Thyroid gland (tissue), 4 donors: ENCODE measurements at regions not wholly inside any gene's neighbourhood (a gene's known extent, or its start where the extent isn't known, plus 50 kb on each side); places are given as distances from the start of the nearest gene placed in this dataset.

Source experiments
- DNase-seq, 2 donors: peaks; one replicate each; pipeline ENCODE4 v3.0.0-alpha.2; 2019
- H3K27ac ChIP-seq, 3 donors: fragments of 200-600 bp; sonication (generic); 1 replicate in 2 of 3; 2 replicates in 1 of 3; pipeline ENCODE4 v1.5.1; 2016 to 2019; ENCODE audit warnings: mild to moderate bottlenecking in 1 of 3, moderate library complexity in 1 of 3
- H3K27me3 ChIP-seq: fragments of 200-600 bp; sonication (generic); one replicate; pipeline ENCODE4 v1.5.1; 2019
- H3K36me3 ChIP-seq, 2 donors: fragments of 200-600 bp; sonication (generic); one replicate each; pipeline ENCODE4 v1.5.1; 2016 to 2019
- H3K4me1 ChIP-seq, 2 donors: fragments of 200-600 bp; sonication (generic); one replicate each; pipeline ENCODE4 v1.5.1; 2017 to 2019
- H3K4me3 ChIP-seq, 3 donors: fragments of 200-600 bp; sonication (generic); replicated peaks in 1 of 3; 1 replicate in 2 of 3; 2 replicates in 1 of 3; pipeline ENCODE4 v1.5.1; 2016; ENCODE audit warnings: mild to moderate bottlenecking in 1 of 3
- H3K9me3 ChIP-seq: fragments of 200-600 bp; sonication (generic); one replicate; pipeline ENCODE4 v1.5.1; 2017
- CTCF ChIP-seq, 6 experiments: fragments of 200-600 bp in 3 of 6; fragments of 450-650 bp in 3 of 6; sonication (generic) in 3 of 6; IDR thresholded peaks; one replicate each; pipeline ENCODE4 v1.5.1; 2016 to 2019; ENCODE audit warnings: antibody characterized with exemption in 6 of 6, mild to moderate bottlenecking in 2 of 6, inconsistent platforms in 1 of 6, moderate library complexity in 1 of 6
- POLR2A ChIP-seq, 2 donors: fragments of 450-650 bp; IDR thresholded peaks; one replicate each; pipeline ENCODE4 v1.6.1; 2017; ENCODE audit warnings: antibody characterized with exemption in 2 of 2, mild to moderate bottlenecking in 2 of 2, moderate library complexity in 1 of 2
- WGBS, 2 donors: methylation state at CpG; one replicate each; pipeline ENCODE4 v1.1.5; 2017; 5-methylcytosine and 5-hydroxymethylcytosine counted together
- intact Hi-C: fragments of 100-400 bp; cut with DNase I; formaldehyde crosslinking; loops from one replicate; pipeline ENCODE4 v1.15.1; 2023

GRCh38 chr1:214917081-214917635, 165.4 kb upstream of the KCNK2 start:
- H3K4me1 ChIP-seq, result peaks cover 3 to 4% of the 10 kb centered on the region in 2 donors
- H3K9me3 ChIP-seq, result no peaks in the 10 kb centered on the region
- H3K27ac ChIP-seq, result no peak overlapping the region
- TF ChIP-seq POLR2A (IDR thresholded peaks at IDR 0.05), result no peak
- no peak for TF ChIP-seq CTCF (IDR thresholded peaks at IDR 0.05)
- no peaks in the 10 kb centered on the region for H3K27me3 ChIP-seq
- no peak overlapping the region for H3K4me3 ChIP-seq
- DNase-seq, result no peak
- WGBS, 2 donors, result 84 to 86% methylated on average over 31 of the region's 31 CpGs
- intact Hi-C loops, result no loop called here
- no peaks in the 10 kb centered on the region for H3K36me3 ChIP-seq

GRCh38 chr1:214918745-214919144, 163.8 kb upstream of the KCNK2 start:
- WGBS, 2 donors, result 73 to 77% methylated on average over 4 of the region's 4 CpGs
- TF ChIP-seq POLR2A (IDR thresholded peaks at IDR 0.05), result no peak
- TF ChIP-seq CTCF (IDR thresholded peaks at IDR 0.05), result no peak
- H3K27me3 ChIP-seq, result no peaks in the 10 kb centered on the region
- H3K36me3 ChIP-seq, result no peaks in the 10 kb centered on the region
- no peak overlapping the region for H3K27ac ChIP-seq
- H3K4me3 ChIP-seq, result no peak overlapping the region
- no peak for DNase-seq
- H3K9me3 ChIP-seq, result no peaks in the 10 kb centered on the region
- intact Hi-C loops, result no loop called here
- H3K4me1 ChIP-seq, result peaks cover 0 to 6% of the 10 kb centered on the region in 2 donors

DNA sequence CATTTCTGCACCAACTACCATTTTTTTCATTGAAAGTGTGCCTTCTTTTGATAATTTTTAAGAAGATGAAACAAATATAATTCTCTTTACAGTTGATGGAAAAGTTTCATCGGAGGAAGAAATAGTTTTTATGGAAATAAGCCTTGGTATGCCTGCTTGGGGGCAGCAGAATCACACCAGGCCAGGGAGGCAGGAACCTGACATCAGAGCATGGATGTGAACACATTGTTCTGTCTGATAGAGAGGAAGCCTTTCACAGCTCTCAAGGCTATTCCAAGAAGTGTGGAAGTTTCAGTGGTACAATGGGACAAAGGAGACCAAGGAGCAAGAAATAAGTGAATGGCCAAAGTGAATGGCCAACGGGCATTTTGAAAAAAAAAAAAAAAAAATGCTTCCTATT, 162.2 kb upstream of the KCNK2 start:
- 77 to 81% methylated on average over 2 of the region's 2 CpGs for WGBS, 2 donors
- intact Hi-C loops, result no loop called here
- Histone ChIP-seq H3K27me3 (no peaks in the 10 kb centered on the region), H3K27ac (no peak overlapping the region), H3K36me3 (no peaks in the 10 kb centered on the region), H3K4me3 (no peak overlapping the region), H3K4me1 (peaks cover 0 to 6% of the 10 kb centered on the region in 2 donors), H3K9me3 (no peaks in the 10 kb centered on the region)
- no peak for TF ChIP-seq POLR2A (IDR thresholded peaks at IDR 0.05)
- no peak for TF ChIP-seq CTCF (IDR thresholded peaks at IDR 0.05)
- no peak for DNase-seq

GRCh38 chr1:214923278-214923915, 159.1 kb upstream of the KCNK2 start:
- no peak for DNase-seq
- H3K4me3 ChIP-seq, result no peak overlapping the region
- H3K36me3 ChIP-seq, result no peaks in the 10 kb centered on the region
- peak overlapping the region in 1 of 3 donors; percentile 18 for H3K27ac ChIP-seq
- H3K4me1 ChIP-seq, result peaks cover 0 to 6% of the 10 kb centered on the region in 2 donors
- H3K9me3 ChIP-seq, result no peaks in the 10 kb centered on the region
- H3K27me3 ChIP-seq, result no peaks in the 10 kb centered on the region
- intact Hi-C loops, result no loop called here
- no peak for TF ChIP-seq CTCF (IDR thresholded peaks at IDR 0.05)
- no peak for TF ChIP-seq POLR2A (IDR thresholded peaks at IDR 0.05)

- Histone ChIP-seq H3K4me3 (no peak overlapping the region), H3K36me3 (no peaks in the 10 kb centered on the region), H3K27ac (no peak overlapping the region), H3K9me3 (no peaks in the 10 kb centered on the region), H3K27me3 (no peaks in the 10 kb centered on the region), H3K4me1 (peaks cover 0 to 6% of the 10 kb centered on the region in 2 donors)
- WGBS, 2 donors, result 81 to 87% methylated on average over 1 of the region's 1 CpG
- TF ChIP-seq POLR2A (IDR thresholded peaks at IDR 0.05), result no peak
- peak in 1 of 6 experiments; percentile 5 for TF ChIP-seq CTCF (IDR thresholded peaks at IDR 0.05)
- no peak for DNase-seq
- intact Hi-C loops, result no loop called here
Observed at GRCh38 chr1:214927796-214928195, 154.7 kb upstream of the KCNK2 start.
